Lower leg skin (tissue), 4 donors: ENCODE measurements at regions not wholly inside any gene's neighbourhood (a gene's known extent, or its start where the extent isn't known, plus 50 kb on each side); places are given as distances from the start of the nearest gene placed in this dataset.

Experiments used
- DNase-seq, 2 donors: peaks; one replicate each; pipeline ENCODE4 v3.0.0-alpha.2; 2019; ENCODE audit warnings: low spot score in 2 of 2
- H3K4me3 ChIP-seq: fragments of 200-600 bp; sonication (generic); 2 replicates; pipeline ENCODE4 v1.5.1; 2017; ENCODE audit warnings: mild to moderate bottlenecking, low read depth; ENCODE audit not compliant: poor library complexity, severe bottlenecking
- POLR2A ChIP-seq, 2 donors: fragments of 450-650 bp; IDR thresholded peaks; one replicate each; pipeline ENCODE4 v1.6.1; 2016 to 2017; ENCODE audit warnings: antibody characterized with exemption in 2 of 2, mild to moderate bottlenecking in 1 of 2, moderate library complexity in 1 of 2
- WGBS, 2 donors: methylation state at CpG; one replicate each; pipeline ENCODE4 v1.1.5; 2018; 5-methylcytosine and 5-hydroxymethylcytosine counted together
- intact Hi-C: fragments of 100-400 bp; cut with DNase I; formaldehyde crosslinking; loops from one replicate; pipeline ENCODE4 v1.15.0; 2023; ENCODE audit warnings: low total_unique reads
- TF ChIP-seq, protein P1 (sequence below), 3 donors: fragments of 450-650 bp; IDR thresholded peaks; one replicate each; pipeline ENCODE4 v1.5.1; 2016; ENCODE audit warnings: antibody characterized with exemption in 3 of 3, mild to moderate bottlenecking in 3 of 3, moderate library complexity in 2 of 3

GRCh38 chr6:144641286-144641685, 356.2 kb downstream of the UTRN start:
- no peak for DNase-seq
- intact Hi-C loops, result no loop called here
- 60 to 78% methylated on average over 1 of the region's 1 CpG for WGBS, 2 donors
- TF ChIP-seq POLR2A (IDR thresholded peaks at IDR 0.05), result no peak
- TF ChIP-seq, protein P1, sequence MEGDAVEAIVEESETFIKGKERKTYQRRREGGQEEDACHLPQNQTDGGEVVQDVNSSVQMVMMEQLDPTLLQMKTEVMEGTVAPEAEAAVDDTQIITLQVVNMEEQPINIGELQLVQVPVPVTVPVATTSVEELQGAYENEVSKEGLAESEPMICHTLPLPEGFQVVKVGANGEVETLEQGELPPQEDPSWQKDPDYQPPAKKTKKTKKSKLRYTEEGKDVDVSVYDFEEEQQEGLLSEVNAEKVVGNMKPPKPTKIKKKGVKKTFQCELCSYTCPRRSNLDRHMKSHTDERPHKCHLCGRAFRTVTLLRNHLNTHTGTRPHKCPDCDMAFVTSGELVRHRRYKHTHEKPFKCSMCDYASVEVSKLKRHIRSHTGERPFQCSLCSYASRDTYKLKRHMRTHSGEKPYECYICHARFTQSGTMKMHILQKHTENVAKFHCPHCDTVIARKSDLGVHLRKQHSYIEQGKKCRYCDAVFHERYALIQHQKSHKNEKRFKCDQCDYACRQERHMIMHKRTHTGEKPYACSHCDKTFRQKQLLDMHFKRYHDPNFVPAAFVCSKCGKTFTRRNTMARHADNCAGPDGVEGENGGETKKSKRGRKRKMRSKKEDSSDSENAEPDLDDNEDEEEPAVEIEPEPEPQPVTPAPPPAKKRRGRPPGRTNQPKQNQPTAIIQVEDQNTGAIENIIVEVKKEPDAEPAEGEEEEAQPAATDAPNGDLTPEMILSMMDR (IDR thresholded peaks at IDR 0.05), result no peak
- H3K4me3 ChIP-seq, result no peak overlapping the region

- WGBS, 2 donors, result 78 to 86% methylated on average over 1 of the region's 1 CpG
- H3K4me3 ChIP-seq, result no peak overlapping the region
- DNase-seq, result no peak
- intact Hi-C loops, result no loop called here
- no peak for TF ChIP-seq POLR2A (IDR thresholded peaks at IDR 0.05)
- TF ChIP-seq, protein P1 (IDR thresholded peaks at IDR 0.05), result no peak
Observed at GRCh38 chr6:144644776-144645175, 359.6 kb downstream of the UTRN start.

GRCh38 chr6:144646093-144647056, 361.2 kb downstream of the UTRN start:
- H3K4me3 ChIP-seq, result no peak overlapping the region
- TF ChIP-seq, protein P1 (IDR thresholded peaks at IDR 0.05), result no peak
- TF ChIP-seq POLR2A (IDR thresholded peaks at IDR 0.05), result no peak
- DNase-seq, result no peak
- intact Hi-C loops, result no loop called here
- WGBS, 2 donors, result 76% methylated on average over 4 of the region's 4 CpGs

DNA sequence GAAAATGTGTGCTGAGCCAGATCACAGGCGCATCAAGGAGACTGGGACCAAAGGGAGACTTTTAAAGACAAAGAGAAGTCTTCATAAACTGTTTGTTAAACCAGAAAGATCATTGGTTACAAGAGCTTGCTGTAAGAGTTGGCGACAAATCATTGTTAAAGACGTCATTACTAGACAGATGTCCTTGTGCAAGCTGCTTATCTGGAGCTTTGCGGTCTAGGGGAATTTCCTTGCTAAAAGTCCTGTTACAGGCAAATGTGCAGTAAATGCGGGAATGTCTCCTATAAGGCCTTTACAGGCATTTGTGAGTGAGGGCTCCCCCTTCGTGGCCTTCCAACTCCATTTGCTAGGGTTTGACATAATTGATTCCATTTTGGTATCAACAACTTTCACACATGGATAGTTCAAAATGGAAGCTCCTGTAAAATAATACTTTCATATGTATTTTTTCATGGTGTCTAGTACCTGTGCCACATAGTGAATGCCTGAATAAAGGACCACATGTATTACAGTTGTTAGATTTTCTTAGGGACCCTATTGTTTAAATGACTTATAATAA, 362.4 kb downstream of the UTRN start:
- 93 to 97% methylated on average over 6 of the region's 6 CpGs for WGBS, 2 donors
- no peak overlapping the region for H3K4me3 ChIP-seq
- TF ChIP-seq, protein P1 (IDR thresholded peaks at IDR 0.05), result no peak
- no peak for TF ChIP-seq POLR2A (IDR thresholded peaks at IDR 0.05)
- intact Hi-C loops, result no loop called here
- DNase-seq, result no peak

- WGBS, 2 donors, result 63% methylated on average over 3 of the region's 3 CpGs
- DNase-seq, result no peak
- no peak overlapping the region for H3K4me3 ChIP-seq
- intact Hi-C loops, result no loop called here
- TF ChIP-seq, protein P1 (IDR thresholded peaks at IDR 0.05), result no peak
- no peak for TF ChIP-seq POLR2A (IDR thresholded peaks at IDR 0.05)
Observed at GRCh38 chr6:144647971-144648651, 363.0 kb downstream of the UTRN start.
